Stimulated activated CD8-positive, alpha-beta memory T cell treated with anti-CD3 and anti-CD28 coated beads, Interleukin-4, amount 100 ng/mL, for 4 hours (primary cell): ENCODE measurements at regions not wholly inside any gene's neighbourhood (a gene's known extent, or its start where the extent isn't known, plus 50 kb on each side); places are given as distances from the start of the nearest gene placed in this dataset.

Experiments
- DNase-seq, 2 donors: peaks; one replicate each; pipeline ENCODE4 v3.0.0-alpha.2; 2020; ENCODE audit warnings: low read depth in 2 of 2, low spot score in 1 of 2

- no peak for DNase-seq
These were observed 126.5 kb upstream of the RIPOR2 start for GRCh38 chr6:25062070-25062811.

GRCh38 chr6:25064006-25064405, 128.2 kb upstream of the RIPOR2 start:
- DNase-seq, result no peak

GRCh38 chr6:25065666-25066065, 129.9 kb upstream of the RIPOR2 start:
- no peak for DNase-seq

GRCh38 chr6:25066593-25066992, 130.8 kb upstream of the RIPOR2 start:
- no peak for DNase-seq

- DNase-seq, result no peak
These were observed 133.1 kb upstream of the RIPOR2 start for GRCh38 chr6:25068866-25069265.

GRCh38 chr6:25070547-25071366, 135.0 kb upstream of the RIPOR2 start:
- peak; percentile 55 to 60 for DNase-seq

- no peak for DNase-seq
These were observed 142.4 kb upstream of the RIPOR2 start for GRCh38 chr6:25078141-25078540.

- no peak for DNase-seq
These were observed 148.2 kb upstream of the RIPOR2 start for GRCh38 chr6:25083784-25084507.

- no peak for DNase-seq
These were observed 148.7 kb upstream of the RIPOR2 start for GRCh38 chr6:25084508-25084833.

- no peak for DNase-seq
These were observed 150.0 kb upstream of the RIPOR2 start for GRCh38 chr6:25085756-25086155.

- DNase-seq, result no peak
These were observed 150.8 kb upstream of the RIPOR2 start for GRCh38 chr6:25086500-25087091.

- DNase-seq, result no peak
These were observed 152.8 kb upstream of the RIPOR2 start for GRCh38 chr6:25088513-25088912.

- DNase-seq, result no peak
These were observed 153.7 kb upstream of the RIPOR2 start for GRCh38 chr6:25089442-25089841.

- DNase-seq, result no peak
These were observed 159.0 kb upstream of the RIPOR2 start for GRCh38 chr6:25094726-25095125.

- DNase-seq, result no peak
These were observed 164.5 kb upstream of the RIPOR2 start for GRCh38 chr6:25100288-25100687.

- no peak for DNase-seq
These were observed 167.8 kb upstream of the RIPOR2 start for GRCh38 chr6:25103603-25104002.

- DNase-seq, result no peak
These were observed 169.5 kb upstream of the RIPOR2 start for GRCh38 chr6:25105070-25105925.

- DNase-seq, result no peak
These were observed 171.5 kb upstream of the RIPOR2 start for GRCh38 chr6:25107218-25107617.

GRCh38 chr6:25111782-25112181, 167.4 kb upstream of the CARMIL1 start:
- no peak for DNase-seq

- no peak for DNase-seq
These were observed 166.8 kb upstream of the CARMIL1 start for GRCh38 chr6:25112322-25112773.

GRCh38 chr6:25113436-25113835, 165.7 kb upstream of the CARMIL1 start:
- DNase-seq, result no peak
